Caki2 (cell line): ENCODE measurements at regions not wholly inside any gene's neighbourhood (a gene's known extent, or its start where the extent isn't known, plus 50 kb on each side); places are given as distances from the start of the nearest gene placed in this dataset.
"Not testable (repeated sequence)": the region's sequence is repeated elsewhere in the genome, so short reads cannot be mapped to it uniquely, and the experiment has no call there.

Source experiments
- DNase-seq: peaks from one replicate; pipeline ENCODE4 v3.0.0-alpha.2; 2015; ENCODE audit warnings: low read depth
- in situ Hi-C: cut with HindIII; loops from 2 replicates; pipeline ENCODE4 v1.10.0; 2016; ENCODE audit warnings: low sequenced_read_pairs, low pct_unique_long_range_greater_than_20kb, mixed read lengths

DNA sequence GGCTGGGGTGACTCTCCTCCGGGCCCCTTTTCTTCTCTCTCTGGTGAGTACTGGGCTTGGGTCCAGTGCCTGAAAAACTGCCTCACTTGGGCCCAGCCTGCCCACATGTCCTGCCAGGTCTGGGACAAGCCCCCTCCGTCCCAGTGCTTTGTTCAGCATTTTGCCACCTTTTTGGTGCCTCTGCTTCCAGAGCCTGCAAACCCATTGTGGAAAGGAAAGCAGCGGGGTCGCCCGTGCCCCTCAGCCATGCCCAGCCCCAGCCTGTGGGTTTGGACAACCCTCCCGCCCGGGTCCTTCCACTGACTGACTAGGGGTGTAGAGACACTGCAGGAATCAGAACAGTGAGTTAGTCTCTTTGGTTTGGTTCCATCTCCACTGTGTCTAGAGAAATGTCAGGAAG is 140.7 kb upstream of the ALKAL2 start:
- in situ Hi-C loops = no loop called here
- DNase-seq = no peak

DNA sequence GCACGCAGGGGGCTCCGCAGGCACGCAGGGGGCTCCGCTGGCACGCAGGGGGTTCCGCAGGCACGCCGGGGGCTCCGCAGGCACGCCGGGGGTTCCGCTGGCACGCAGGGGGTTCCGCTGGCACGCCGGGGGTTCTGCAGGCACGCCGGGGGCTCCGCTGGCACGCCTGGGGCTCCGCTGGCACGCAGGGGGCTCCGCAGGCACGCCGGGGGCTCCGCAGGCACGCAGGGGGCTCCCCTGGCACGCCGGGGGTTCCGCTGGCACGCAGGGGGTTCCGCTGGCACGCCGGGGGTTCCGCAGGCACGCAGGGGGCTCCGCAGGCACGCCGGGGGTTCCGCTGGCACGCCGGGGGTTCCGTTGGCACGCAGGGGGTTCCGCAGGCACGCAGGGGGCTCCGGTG is 138.8 kb upstream of the ALKAL2 start:
- DNase-seq, in situ Hi-C loops: not testable (repeated sequence)

GRCh38 chr2:425947-426346 is 138.1 kb upstream of the ALKAL2 start:
- in situ Hi-C loops = no loop called here
- DNase-seq = no peak

- in situ Hi-C loops = no loop called here
- DNase-seq = no peak
These were observed 137.4 kb upstream of the ALKAL2 start for GRCh38 chr2:425243-425642.

- peak; percentile 88 for DNase-seq
- in situ Hi-C loops = no loop called here
These were observed 136.6 kb upstream of the ALKAL2 start for GRCh38 chr2:424306-425171.

- in situ Hi-C loops = no loop called here
- DNase-seq = no peak
These were observed 135.6 kb upstream of the ALKAL2 start for GRCh38 chr2:423479-423878.

DNA sequence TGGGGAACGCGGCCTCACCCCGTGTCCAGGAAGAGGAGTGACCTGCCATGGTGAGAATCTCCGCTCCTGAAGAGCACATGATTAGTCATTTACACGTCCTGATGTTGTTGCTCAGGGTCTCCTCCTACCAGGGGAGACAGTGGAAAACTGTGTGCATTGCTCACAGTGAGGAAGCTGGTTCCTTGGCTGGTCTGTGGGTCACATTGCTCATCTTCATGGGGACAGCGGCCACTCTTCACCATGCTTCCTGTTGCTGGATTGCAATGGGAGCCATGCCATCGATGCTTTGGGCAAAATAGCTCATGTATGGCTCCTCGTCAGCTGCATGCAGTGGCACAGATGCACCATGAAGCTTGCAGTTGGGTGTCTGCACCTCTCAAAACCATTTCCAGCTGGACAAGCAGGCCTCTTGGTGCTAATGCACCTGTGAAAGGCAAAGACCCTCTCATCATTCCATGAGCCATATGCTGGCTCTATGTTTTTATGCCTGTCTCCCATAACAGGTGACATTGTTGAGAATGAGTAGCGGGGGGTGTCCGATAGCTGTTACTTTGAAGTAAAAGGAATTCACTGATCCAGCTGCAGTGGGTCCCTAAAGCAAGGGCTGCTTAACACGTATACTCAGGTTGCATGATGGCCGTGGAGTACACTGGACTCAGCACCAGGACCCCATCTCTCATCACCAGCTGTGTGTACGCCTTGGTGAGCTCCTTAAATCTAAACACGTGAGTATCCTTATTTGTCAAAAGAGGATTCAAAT is 135.0 kb upstream of the ALKAL2 start:
- no peak for DNase-seq
- in situ Hi-C loops = no loop called here

DNA sequence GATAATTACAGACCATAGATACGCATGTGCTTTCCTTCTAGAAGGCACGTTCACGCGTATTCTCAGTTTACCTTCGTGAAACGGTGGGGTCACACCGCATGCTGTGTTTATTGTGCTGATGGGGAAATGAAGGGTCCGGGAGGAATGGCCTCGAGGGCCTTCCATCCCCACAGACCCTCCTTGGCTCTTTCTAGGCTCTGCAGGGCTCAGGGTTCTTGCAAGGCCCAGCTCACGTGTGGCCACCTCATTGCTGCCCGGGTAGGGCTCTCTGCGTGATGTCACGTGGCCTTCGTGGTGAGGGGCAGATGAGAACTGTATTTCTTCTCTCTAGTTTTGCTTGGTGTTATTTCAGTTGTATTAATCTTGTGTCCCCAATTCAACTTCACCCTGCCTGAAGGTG is 133.5 kb upstream of the ALKAL2 start:
- in situ Hi-C loops = no loop called here
- no peak for DNase-seq

DNA sequence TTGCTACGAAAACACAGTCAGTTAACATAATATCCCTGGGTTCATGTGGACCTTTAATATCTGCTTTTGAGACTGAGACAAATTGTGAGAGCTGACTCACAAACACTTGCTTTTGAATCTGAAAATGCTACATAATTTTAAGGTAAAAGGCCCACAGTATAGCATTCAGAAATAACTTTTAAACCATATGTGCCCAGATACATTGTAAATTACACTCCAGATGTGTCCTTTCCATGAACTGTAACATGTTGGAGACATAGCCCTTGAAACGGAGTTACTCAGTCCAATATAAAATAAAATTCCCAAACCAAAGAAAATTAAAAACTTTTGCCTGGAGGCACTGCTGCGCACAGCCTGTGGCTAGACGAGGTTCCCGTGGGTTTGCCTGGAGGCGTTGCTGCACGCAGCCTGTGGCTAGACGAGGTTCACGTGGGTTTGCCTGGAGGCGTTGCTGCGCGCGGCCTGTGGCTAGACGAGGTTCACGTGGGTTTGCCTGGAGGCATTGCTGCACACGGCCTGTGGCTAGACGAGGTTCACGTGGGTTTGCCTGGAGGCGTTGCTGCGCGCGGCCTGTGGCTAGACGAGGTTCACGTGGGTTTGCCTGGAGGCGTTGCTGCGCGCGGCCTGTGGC is 131.9 kb upstream of the ALKAL2 start:
- DNase-seq = no peak
- in situ Hi-C loops = no loop called here

GRCh38 chr2:417662-418061 is 129.8 kb upstream of the ALKAL2 start:
- in situ Hi-C loops = no loop called here

GRCh38 chr2:417006-417405 is 129.1 kb upstream of the ALKAL2 start:
- no peak for DNase-seq
- in situ Hi-C loops = no loop called here

More at GRCh38 chr2:417662-418061, 129.8 kb upstream of the ALKAL2 start:
- DNase-seq = no peak

DNA sequence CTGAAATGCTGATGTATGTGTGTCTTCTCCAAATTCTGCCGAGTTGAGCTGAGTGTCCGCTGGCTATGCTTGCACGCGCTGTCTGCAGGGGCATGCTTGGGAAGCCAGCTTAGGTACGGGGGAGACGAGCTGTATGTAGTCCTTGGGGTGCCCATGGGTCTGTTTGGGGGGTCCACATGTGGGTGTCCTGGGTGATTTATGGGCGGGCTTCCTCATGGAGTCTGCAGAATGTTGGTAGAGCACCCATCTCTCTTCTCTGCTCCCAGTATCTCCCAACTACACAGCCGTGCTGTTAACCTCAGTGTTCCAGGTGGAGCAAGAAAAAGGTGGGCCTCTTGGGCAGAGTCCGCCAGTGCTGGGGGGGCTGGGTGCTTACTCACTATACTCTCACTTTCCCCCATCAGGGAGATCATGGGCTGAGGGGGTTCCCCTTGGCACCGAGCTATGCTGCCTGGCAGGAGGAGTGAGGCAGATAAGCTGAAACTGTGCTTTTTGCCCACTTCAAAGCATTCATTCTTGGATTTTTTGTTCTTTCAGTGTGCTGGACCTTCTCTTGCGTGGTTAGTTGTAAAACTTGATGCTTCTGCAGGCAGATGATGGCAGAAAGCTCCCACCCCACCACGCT is 128.2 kb upstream of the ALKAL2 start:
- no peak for DNase-seq

DNA sequence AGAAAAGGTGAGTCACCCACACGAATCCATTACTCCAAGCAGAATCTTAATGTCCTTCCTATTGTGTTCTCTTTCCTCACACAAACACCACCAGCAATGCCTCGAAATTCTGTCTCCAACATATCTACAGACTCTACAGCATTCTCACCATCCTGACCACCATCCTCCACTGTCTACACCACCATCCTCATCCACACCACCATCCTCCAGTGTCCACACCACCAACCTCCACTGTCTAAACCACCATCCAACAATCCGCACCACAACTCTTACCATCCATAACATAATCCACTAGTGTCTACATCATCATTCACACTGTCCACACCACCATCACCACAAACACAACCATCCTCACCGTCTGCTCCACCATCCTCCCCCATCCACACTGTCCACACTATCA is 121.6 kb upstream of the ALKAL2 start:
- no peak for DNase-seq
- in situ Hi-C loops = no loop called here

More for the DNA sequence above, 128.2 kb upstream of the ALKAL2 start:
- in situ Hi-C loops = no loop called here

- DNase-seq = no peak
- in situ Hi-C loops = no loop called here
These were observed 119.7 kb upstream of the ALKAL2 start for GRCh38 chr2:407630-408029.

- in situ Hi-C loops = no loop called here
- DNase-seq = no peak
These were observed 119.0 kb upstream of the ALKAL2 start for GRCh38 chr2:406876-407275.

DNA sequence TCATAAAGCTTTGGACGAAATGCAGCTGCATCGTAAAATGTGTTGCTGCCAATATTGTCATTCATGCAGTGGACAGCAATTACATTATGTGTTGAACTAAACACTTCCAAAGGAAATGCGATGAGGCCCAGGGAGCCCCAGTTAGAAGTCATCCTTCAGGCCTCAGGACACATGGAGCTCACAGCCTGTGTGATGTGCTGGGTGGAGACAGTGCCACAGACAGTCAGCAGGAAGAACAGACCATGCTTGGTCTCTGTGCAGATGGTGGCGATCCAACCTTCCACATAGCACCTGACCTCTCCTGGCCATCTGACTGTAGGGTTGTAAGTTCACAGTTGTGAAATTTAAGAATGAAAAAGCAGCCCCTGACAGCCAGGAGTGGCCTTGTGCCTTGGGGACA is 118.3 kb upstream of the ALKAL2 start:
- DNase-seq = no peak
- in situ Hi-C loops = no loop called here

- DNase-seq = no peak
- in situ Hi-C loops = no loop called here
These were observed 116.7 kb upstream of the ALKAL2 start for GRCh38 chr2:404581-404980.

- in situ Hi-C loops = no loop called here
- no peak for DNase-seq
These were observed 115.8 kb upstream of the ALKAL2 start for GRCh38 chr2:403682-404081.

DNA sequence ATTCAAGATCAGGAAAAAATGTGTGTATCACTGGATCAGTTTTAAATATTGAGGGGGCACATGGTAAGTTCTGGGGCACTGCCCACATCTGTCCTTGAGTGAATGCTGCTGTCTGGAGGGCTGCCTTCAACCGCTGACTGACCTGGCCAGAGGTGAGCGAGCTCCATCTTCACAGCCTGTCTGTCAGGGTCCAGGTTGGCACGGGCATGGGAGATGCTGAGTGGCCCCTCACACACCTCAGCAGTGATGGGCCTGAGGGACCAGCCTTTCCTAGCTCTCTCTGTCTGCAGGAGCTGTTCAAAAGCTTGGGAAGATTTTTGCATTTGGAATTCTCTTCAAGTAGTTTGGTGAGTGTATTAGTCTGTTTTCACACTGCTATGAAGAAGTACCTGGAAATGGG is 114.8 kb upstream of the ALKAL2 start:
- DNase-seq = no peak
- in situ Hi-C loops = no loop called here
